ENCODE measurements at regions not wholly inside any gene's neighbourhood (a gene's known extent, or its start where the extent isn't known, plus 50 kb on each side); places are given as distances from the start of the nearest gene placed in this dataset.

DNA sequence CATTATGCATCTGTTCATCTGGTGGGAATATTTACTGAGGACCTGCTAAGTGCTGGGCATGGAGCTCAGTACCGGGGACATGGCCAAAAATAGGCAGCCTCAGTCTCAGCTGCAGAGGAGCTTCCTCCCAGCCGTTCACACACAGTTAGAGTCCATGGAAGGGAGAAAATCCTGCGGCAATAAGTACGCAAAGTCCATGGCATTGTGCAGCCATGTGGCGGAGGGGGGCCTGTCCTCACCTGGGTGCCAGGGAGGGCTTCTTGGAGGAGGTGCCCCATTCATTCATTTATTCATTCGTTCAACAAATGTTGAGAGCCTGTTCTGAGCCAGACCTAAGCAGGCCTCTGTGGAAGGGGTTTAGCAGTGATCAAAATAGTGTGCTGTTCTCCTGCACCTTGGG lies 59.3 kb upstream of the ANO1 start:
- no peak for FAIRE-seq
- TF ChIP-seq JUND (IDR thresholded peaks at IDR 0.05; ENCODE audit: low read length) (no peak), SIX5 (IDR thresholded peaks at IDR 0.05; ENCODE audit: low read depth, low read length) (no peak), CHD2 (IDR thresholded peaks at IDR 0.05; ENCODE audit: low read length) (no peak), CEBPB (IDR thresholded peaks at IDR 0.05; ENCODE audit: low read depth, low read length) (no peak), CHD1 (IDR thresholded peaks at IDR 0.05; ENCODE audit: low read depth, low read length) (no peak), RFX5 (IDR thresholded peaks at IDR 0.05; ENCODE audit: borderline replicate concordance, low read depth, low read length) (no peak), CBX5 (IDR thresholded peaks at IDR 0.05; ENCODE audit: low read depth, low read length) (no peak), SP1 (IDR thresholded peaks at IDR 0.05; ENCODE audit: low read depth, low read length) (no peak), CBX8 (IDR thresholded peaks at IDR 0.05; ENCODE audit: borderline replicate concordance, low read depth, low read length) (no peak), NRF1 (IDR thresholded peaks at IDR 0.05; ENCODE audit: low read depth, low read length) (no peak), KDM1A (IDR thresholded peaks at IDR 0.05; ENCODE audit: borderline replicate concordance, low read length) (no peak), RBBP5 (IDR thresholded peaks at IDR 0.05; ENCODE audit: borderline replicate concordance, low read depth, low read length) (no peak), SIRT6 (IDR thresholded peaks at IDR 0.05; ENCODE audit: low read length) (no peak), GABPA (IDR thresholded peaks at IDR 0.05; ENCODE audit: borderline replicate concordance, insufficient read depth, low read length) (no peak), SP2 (IDR thresholded peaks at IDR 0.05; ENCODE audit: low read length) (no peak), GTF2F1 (IDR thresholded peaks at IDR 0.05; ENCODE audit: borderline replicate concordance, low read depth, low read length) (no peak)
- TF ChIP-seq, protein P1, sequence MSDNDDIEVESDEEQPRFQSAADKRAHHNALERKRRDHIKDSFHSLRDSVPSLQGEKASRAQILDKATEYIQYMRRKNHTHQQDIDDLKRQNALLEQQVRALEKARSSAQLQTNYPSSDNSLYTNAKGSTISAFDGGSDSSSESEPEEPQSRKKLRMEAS (IDR thresholded peaks at IDR 0.05), result no peak

More for the DNA sequence above, 59.3 kb upstream of the ANO1 start:
- Histone ChIP-seq H2AK5ac (ENCODE audit: low read depth, low read length) (0 out of 2 replicates have a peak overlapping the region, but pooled peaks have one; percentile 75), H3K4ac (replicated peaks; ENCODE audit: insufficient read length, low read depth, low read length) (no peak overlapping the region), H3K9me3 (ENCODE audit: insufficient read depth in 2 of 2, low read depth in 1 of 2, low read length in 1 of 2) (no peaks in the 10 kb centered on the region), H4K91ac (replicated peaks; ENCODE audit: insufficient read length, low read length) (no peak overlapping the region), H2BK5ac (ENCODE audit: low read depth, low read length) (no peak overlapping the region), H2AFZ (ENCODE audit: low read length) (no peak overlapping the region), H3K23me2 (ENCODE audit: low read depth, low read length) (no peaks in the 10 kb centered on the region), H3K14ac (ENCODE audit: insufficient read length) (no peak overlapping the region), H3K56ac (replicated peaks; ENCODE audit: insufficient read length, low read depth, low read length) (no peak overlapping the region), H2BK15ac (ENCODE audit: low read length) (no peak overlapping the region), H3K4me2 (ENCODE audit: insufficient read depth in 1 of 2, low read depth in 2 of 2, low read length in 2 of 2) (no peak overlapping the region), H2BK12ac (ENCODE audit: low read depth, low read length) (no peak overlapping the region), H3K79me1 (ENCODE audit: low read depth, low read length) (no peaks in the 10 kb centered on the region), H4K5ac (ENCODE audit: insufficient read length, low read depth, low read length) (no peak overlapping the region), H3K4me3 (ENCODE audit: extremely low read depth in 1 of 4, insufficient read depth in 2 of 4, low read depth in 3 of 4, low read length in 4 of 4) (no peak overlapping the region), H2BK120ac (replicated peaks; ENCODE audit: low read depth, low read length) (no peak overlapping the region), H3K23ac (ENCODE audit: insufficient read length) (no peak overlapping the region), H3K4me1 (replicated peaks in 1 of 4; ENCODE audit: control insufficient read depth in 3 of 4, insufficient read depth in 4 of 4, low read length in 3 of 4) (no peaks in the 10 kb centered on the region), H3K36me3 (ENCODE audit: control insufficient read depth in 2 of 4, insufficient read depth in 4 of 4, low read length in 3 of 4) (no peaks in the 10 kb centered on the region), H2BK20ac (ENCODE audit: low read length) (no peak overlapping the region), H3K79me2 (ENCODE audit: control insufficient read depth in 1 of 2, insufficient read depth in 2 of 2, low read length in 2 of 2) (no peaks in the 10 kb centered on the region), H4K20me1 (replicated peaks in 1 of 2; ENCODE audit: control insufficient read depth in 1 of 2, insufficient read depth in 2 of 2, low read length in 2 of 2) (no peaks in the 10 kb centered on the region), H3K27me3 (replicated peaks in 1 of 4; ENCODE audit: control insufficient read depth in 3 of 4, extremely low read depth in 1 of 4, insufficient read depth in 3 of 4, low read length in 3 of 4) (no peaks in the 10 kb centered on the region), H3K27ac (ENCODE audit: low read depth, low read length) (no peak overlapping the region), H3K9ac (replicated peaks in 1 of 4; ENCODE audit: extremely low read depth in 1 of 4, low read depth in 3 of 4, low read length in 3 of 4) (no peak overlapping the region), H4K8ac (ENCODE audit: extremely low read depth, insufficient read depth, low read length) (no peak overlapping the region), H3K18ac (ENCODE audit: extremely low read depth, low read length) (peak overlapping the region; percentile 48; the same call in 1 of the 2 replicates)
- DNase-seq (ENCODE audit: low read depth in 1 of 2, low spot score in 2 of 2), result no peak
- ChIA-PET POLR2A (ENCODE audit: partially characterized antibody) (interaction anchor here (2.5 kb wide), 1 partner anchor 10 kb away, joined by 7 read pairs; no protein-coding TSS in a partner anchor), CTCF (ENCODE audit: partially characterized antibody) (interaction anchor here (0.9 to 1.8 kb wide), 3 partner anchors 19 to 69 kb away, joined by 3 to 6 read pairs (median 3); no protein-coding TSS in a partner anchor)
- 86% methylated on average over 6 of the region's 6 CpGs; no CpG with 5 or more reads in 1 of the 2 experiments for WGBS, 2 experiments (ENCODE audit: extremely low coverage in 1 of 2, insufficient coverage in 1 of 2, insufficient read length in 1 of 2, insufficient replicate concordance in 2 of 2, low coverage in 1 of 2, low lambda C conversion rate in 2 of 2, missing lambda C conversion rate in 1 of 2)
